GM21528 (cell line): ENCODE measurements at regions not wholly inside any gene's neighbourhood (a gene's known extent, or its start where the extent isn't known, plus 50 kb on each side); places are given as distances from the start of the nearest gene placed in this dataset.

ENCODE experiments used
- ATAC-seq: cut with Tn5 transposase; IDR thresholded peaks from one replicate; pipeline ENCODE4 v1.9.1; 2021; ENCODE audit warnings: mild to moderate bottlenecking, moderate library complexity; ENCODE audit not compliant: unreplicated experiment, low FRiP score

DNA sequence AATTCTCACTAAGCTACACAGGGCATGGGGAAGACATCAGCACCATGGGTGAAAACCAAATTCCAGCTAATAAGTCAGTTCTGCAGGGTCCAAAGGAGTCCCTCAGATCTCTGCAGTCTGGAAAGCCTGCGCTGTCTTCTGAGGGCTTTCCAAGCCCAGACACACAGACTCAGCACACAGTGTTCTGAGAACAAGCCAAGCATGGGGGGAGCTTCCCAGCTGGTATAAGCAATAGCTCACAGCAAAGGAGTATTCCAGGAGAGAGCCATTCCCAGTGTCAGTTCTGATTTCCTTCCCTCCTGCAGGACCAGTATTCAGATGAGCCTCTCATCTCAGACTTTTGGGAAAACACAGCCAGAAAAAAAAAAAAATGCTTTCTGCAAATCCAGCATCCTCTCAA, 370.8 kb downstream of the TNS1 start:
- no peak for ATAC-seq

DNA sequence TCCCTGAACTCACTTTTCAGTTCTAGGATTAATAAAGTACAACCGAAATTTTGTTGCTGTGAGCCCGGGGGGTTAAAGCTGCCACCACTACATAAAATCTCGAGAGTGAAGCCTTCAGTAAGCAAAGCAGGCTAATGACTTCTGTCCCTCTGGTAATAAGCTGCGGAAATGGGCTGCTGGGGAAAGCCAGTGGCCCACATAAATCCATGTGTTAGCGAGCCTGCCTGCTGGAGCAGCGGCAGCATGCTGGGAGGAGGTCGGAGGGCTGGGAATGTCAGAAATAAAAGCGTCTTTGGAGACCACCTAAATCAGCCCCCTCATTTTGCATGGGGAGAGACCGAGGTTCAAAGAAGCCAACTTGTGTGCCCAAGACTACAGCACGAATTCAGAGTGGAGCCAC, 371.7 kb downstream of the TNS1 start:
- no peak for ATAC-seq

DNA sequence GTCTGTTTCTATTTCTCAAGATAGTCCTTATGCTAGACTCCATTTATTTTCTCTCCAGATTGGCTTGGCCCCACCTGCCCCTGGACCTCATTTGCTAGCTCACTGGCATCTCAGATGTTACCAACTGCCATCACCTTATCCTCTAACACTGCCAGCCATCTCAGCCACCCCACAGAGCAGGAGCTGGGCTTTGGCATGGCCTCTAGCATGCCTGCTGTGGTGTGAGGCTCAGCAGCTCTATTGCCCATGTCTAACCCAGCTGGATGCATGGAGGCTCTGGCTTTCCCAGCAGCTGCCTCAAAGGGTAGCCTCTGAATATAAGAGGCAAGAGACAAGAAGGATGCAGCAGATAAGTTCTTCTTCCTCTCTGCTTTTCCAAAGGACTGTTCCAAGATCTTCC, 373.4 kb downstream of the TNS1 start:
- ATAC-seq = no peak

DNA sequence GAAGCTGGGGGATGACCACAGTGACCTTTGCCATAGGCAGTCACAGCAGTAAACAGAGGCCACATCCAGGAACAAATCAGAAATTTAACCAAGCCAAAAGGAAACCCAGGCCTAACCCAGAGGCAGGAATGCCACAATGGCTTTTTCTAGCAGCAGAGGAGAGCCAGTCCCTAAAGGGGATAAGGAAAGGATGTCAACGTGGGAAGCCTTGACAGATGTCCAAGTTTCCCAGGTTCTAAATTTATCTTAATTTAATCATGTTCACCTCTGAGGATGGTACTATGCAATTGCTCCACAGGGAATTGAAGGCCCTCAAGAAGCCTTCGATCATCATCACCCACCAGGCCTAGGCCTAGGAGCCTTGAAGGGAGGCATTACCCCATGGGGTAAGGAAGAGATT, 374.7 kb downstream of the TNS1 start:
- ATAC-seq = no peak

DNA sequence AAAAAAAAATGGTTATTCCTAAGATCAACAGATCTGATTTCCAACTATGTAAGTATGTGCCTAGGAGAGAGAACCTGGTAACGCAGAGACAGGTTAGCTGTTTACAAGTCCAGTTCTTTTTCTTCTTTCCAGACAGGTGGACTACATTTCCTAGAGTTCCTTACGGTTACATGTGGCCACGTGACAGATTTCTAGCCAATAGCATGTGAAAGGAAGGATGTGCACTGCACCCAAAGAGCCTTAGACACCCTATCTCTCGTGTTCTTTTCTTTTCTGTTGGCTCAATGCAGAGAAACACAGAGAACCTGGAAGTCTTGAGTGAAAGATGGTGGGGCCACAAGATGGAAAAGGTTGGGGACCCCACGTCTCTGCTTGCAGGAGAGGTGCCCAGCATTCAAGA, 375.9 kb downstream of the TNS1 start:
- no peak for ATAC-seq

DNA sequence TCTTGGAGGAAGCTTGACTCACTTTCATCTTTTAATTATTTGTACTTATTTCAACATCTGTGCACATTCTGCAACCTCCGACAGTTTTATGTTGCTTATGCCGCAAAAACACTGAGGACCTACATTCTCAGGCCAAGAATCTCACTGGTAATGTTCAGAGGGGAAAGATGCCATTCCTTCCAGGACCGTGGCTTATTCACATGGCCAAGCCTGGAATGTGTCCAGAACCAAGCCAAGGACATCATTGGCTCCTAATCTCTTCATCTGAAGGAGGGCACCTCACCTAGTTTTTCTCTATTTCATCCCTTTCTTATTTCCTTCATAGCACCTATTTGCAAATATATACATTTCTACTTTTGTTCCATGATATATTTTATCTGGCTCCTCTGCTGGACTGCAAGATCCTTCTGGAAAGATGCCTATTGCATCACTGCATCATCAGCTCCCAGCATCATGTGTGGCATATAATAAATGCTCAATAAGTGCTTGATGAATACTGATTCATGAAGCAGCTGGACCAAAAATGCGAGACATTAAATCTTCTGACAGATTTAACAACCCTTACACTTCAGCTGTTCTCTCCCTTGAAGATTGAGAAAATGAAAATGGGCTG, 377.1 kb downstream of the TNS1 start:
- ATAC-seq = no peak

DNA sequence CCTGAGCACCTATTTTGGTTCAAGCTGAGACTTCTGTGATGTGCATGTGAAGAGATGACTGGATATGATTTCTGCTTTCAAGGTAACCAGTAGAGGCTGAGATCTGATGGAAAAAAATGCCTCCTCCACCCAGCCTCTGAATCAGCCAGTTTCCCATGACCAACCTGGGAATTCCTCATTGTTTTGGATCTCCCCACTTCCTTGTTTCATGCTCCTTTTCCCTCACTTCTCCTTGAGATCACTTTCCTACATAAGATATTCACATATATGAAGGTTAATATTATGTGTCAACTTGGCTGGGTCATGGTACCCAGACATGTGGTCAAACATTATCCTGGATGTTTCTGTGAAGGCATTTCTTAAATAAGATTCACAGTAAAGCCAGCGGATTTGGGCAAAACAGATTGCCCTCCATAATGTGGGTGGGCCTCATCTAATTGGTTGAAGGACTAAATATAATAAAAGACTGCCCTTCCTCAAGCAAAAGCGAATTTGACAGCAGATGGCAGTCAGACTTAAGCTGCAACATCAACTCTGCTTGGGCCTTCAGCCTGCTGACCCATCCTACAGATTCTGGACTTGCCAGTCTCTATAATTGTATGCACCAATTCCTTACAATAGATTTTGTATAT, 379.4 kb downstream of the TNS1 start:
- ATAC-seq = no peak

DNA sequence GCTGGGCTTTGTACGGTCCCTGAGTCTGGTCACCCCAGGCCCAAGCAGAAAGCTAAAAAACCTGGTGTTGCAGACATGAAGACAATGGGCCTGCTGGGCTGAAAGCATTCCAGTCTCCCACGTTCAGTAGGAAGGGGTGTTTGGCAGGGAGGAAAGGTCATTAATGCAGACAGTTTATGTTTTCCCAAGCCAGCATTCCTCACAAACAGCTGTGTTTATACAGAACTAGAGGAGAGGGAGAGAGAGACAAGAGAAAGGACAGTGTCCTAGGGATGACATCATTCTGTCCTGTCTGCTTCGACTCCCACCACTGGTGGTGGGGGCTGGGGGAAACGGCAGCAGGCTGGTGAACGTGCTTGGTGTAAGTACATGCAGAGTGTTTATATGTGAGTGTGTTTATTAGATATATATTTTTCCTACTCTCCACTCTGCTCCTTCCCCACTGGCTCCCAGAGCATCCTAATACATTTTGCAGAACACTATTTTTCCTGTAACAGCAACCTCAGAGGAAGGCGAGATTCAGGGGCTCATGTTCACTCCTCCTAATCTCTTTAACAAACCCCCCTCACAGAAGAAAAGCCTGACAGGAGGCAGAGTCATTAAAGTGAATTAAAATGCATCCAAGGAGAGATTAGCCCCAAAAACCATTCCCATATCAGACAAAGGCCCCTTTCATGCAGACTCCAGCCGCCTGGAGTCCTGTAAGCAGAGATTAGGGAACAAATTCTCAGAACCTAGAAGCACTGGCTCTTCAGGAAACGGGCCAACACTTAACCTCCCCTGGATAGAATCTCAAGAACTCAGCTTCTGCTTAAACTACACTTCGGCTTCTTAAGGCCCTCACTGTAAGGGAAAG, 380.4 kb downstream of the TNS1 start:
- no peak for ATAC-seq

DNA sequence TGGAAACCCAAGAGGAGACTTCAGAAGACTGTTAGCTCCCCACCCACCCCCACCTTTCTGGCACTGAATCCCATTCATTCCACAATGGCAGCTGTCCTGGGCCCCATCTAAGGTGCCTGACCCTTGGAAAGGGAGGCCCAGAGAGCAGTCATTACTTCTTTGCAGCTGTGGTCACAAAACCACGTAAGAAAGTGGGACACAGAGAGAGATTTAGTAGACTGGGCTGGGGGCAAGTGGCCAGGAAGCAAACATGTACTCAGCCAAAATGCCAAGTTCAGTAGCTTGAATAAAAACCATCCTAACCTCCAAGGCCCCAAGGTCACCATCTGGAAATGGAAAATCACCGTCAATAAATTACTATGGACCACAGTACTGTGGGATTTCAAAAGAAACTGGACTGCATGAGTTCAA, 381.4 kb downstream of the TNS1 start:
- no peak for ATAC-seq

DNA sequence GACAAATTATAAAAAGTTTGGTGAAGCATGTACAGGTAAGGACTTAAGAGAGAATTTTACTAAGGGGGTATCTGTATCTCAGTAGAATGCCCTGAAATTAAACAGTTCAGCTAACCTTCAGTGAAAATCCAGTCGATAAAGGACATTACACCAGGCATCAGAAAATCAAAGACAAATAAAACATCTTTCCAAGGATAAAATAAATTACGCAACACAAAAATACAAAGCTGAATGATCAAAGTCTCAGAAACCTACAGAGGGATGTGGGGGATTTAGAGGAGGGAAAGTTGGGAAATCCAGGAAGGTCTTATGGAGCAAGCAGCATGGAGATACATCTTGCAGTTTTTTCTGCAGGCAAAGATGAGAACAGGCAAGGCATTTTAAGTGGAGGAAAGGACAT, 384.1 kb downstream of the TNS1 start:
- no peak for ATAC-seq

DNA sequence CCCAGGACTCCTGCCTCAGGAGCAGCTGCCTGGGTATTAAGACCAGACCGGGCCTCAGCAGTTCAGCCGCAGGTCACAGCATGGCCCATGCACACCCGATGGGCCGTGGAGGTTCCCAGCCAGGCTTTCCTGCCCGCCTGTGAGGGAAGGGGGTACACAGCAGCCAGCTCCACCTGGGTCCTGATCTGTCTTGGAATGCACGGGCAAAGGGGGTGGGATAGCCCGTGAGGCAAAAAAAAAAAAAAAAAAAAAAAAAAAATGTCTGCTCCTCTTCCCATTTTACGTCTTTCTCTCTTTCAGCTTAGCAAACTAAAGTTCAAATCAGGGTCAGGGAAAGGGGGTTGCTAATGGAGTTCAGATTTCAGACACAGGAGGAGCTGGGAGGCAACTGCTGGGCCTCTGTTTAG, 385.2 kb downstream of the TNS1 start:
- no peak for ATAC-seq

DNA sequence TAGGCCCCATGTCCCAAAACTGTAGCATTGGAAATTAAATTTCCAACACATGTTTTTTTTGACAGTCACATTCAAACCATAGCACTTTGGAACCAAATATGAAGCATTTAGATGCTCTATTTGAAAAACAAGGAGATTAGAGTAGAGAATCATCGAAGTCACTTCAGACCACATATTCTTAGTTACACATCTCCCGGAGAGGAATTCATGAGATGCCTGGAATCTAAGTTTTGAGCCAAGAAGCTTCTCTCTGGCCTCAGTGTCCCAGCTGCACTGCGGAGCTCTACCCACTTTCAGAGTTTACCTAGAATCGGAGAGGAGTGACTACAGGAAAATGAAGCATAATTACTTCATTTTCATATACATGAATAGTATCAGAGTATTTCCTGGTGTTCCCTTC, 385.9 kb downstream of the TNS1 start:
- no peak for ATAC-seq

DNA sequence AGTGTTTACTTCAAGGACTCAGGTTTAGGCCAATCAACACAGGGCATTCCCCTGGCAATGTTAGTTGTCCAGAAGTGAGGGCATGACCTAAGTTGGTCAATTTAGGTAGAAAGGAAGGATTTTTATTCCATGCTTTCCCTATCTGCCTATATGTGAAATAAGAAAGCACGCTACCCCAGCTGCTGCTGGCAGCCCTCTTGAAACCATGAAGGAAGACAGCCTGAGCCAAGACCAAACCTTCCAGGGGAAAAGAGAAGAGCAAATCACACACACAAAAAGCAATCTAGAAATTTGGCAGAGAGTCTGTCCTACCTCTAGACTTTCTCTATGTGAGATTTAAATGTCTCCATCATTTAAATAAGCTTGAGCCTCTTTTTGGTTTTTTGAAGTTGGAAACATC, 387.6 kb downstream of the TNS1 start:
- ATAC-seq = no peak

DNA sequence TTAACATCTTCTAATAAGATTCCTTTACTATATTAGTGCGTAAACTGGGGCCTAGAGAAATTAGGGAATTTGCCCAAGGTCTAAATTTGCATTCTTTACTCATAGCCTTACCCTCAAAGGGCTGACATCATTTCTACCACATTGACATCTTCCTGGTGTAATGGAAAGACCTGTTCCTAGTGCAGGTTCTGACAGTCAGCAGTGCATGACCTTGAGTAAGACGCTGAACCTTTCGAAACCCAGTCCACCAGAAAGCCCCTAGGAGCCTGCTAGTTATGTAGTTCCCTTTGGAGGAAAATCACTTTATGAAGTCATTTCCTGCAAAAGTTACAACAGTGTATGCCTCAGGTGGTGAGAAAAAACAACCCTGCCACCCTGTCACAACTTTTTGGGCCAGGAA, 388.3 kb downstream of the TNS1 start:
- no peak for ATAC-seq

DNA sequence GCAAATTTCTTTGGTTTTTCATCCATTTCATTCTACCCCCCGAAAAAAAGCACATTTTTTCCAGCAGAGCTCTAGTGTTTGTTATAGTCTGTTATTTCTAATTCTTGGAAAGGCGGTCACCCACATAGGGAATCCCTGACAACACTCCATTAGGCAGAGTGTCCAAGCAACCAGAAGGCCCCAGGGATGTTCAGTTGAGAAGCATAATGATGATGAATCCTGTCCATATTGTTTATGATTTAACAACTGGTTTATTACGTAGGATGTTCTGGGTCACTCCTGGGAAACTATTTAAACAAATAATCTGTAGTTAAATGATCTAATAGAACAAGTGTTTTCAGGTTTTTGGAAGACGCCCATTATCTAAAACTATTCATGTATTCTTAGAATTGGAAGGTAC, 388.7 kb downstream of the TNS1 start:
- ATAC-seq = no peak

DNA sequence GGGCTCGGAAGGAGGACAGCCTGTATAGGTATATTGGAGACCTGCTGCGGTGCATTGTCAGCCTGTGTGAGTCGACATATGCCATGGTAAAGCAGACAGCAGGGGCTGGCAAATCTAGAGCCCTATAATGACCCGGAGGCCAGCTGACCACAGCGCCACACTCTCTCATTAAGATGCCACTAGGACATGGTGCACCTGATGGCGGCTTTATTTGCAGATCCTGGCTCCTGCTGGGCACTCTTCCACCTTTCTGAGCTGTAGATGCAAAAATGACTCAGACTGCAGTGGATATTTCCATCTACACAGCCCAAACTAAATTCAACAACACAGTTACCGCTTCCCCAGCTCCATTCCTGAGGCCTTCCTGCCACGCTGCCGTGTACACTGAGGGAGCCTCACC, 389.9 kb downstream of the TNS1 start:
- no peak for ATAC-seq

DNA sequence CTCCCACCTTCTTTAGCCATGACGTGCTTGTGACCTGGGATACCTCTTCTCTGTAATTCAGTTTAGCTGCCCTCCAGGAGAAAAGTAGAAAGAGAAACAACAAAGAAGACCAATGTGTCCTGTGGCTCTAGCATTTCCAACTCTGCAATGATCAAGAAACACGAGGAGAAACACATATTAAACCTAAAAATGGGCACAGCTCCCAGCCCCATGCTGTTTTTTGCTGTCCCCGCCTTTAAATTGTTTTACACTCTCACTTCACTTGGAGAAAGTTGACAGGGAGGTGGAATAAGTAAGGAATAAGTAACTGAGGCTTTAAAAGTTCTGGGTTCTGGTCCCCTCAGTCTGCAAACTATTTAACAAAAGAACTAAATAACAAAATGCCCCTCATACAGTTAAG, 390.6 kb downstream of the TNS1 start:
- no peak for ATAC-seq

DNA sequence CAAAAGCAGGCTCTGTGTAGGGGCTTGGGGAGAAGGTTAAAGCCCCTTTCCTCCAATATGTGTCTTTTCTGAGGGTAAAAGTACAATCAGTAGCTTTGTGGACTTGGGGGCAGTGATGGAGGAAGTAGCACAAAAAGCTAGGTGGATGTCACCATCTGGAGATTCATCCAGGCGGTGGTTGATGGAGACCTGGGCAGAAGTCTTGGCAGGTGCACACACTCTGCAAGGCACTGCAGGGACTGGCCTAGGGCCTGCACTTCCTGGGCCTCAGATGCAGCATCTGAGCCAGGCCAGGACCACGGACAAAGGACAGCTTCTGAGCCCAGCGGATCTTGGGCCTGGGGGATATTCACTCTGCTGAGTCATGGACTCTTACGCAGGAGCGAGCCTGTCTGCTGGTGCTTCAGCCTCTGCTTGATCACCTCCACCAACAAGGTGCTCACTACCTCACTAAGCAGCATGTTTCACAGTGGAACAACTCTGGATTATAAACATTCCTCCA, 391.1 kb downstream of the TNS1 start:
- ATAC-seq = no peak

DNA sequence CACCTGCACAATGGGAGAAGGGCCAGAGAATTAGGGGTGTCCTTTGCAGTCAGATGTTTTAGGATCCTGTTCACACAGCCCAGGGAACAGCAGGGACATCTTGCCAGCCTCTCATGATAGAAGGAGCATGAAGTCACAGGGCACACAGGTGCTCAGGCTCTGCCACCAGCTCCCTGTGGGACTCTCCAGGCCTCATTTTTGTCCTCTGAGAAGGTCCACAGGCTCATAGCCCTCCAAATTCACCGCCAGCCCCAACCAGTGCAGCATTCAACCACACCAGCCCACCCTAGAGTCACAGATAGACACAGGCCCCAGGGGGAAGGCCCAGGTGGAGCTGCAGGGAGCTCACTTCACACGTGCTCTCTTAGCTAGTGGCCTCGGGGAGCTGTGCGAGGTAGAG, 391.7 kb downstream of the TNS1 start:
- no peak for ATAC-seq

DNA sequence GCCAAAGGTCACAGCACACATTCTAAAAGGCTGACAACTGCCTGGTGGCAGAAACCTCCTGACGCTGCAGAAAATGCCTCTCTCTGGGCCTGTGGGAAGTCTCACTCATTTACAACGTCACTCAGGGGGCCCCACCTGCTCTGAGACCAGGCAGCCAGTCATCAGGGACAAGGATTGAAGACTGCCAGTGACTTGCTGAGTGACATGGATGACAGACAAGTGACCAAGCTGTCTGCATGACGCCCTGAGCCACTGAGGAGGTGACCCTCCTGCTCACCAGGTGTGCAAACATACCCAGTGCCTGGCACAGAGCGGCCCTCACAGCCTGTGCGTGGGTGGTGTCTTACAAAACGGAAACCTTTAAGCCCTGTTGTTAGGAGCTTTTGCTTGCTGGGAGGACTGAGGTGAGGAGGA, 392.4 kb downstream of the TNS1 start:
- no peak for ATAC-seq

DNA sequence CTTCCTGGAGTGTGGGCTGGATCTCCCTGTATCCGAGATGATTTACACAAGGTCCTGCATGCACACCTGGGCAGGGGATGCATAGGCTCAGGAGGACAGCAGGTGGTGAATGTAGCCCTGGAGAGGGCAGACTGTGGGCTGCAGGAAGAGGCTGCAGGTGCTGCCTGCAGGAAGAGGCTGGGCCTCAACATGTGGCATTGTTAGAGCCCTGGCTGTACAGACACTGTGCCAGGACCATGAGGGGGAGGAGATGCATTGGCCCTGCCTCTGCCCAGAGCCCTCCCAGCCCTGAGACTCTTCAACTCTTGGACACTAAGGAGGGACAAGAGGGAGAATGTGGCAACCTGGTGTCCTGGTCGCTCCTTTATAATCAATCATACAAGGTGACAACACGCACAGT, 392.8 kb downstream of the TNS1 start:
- ATAC-seq = no peak

DNA sequence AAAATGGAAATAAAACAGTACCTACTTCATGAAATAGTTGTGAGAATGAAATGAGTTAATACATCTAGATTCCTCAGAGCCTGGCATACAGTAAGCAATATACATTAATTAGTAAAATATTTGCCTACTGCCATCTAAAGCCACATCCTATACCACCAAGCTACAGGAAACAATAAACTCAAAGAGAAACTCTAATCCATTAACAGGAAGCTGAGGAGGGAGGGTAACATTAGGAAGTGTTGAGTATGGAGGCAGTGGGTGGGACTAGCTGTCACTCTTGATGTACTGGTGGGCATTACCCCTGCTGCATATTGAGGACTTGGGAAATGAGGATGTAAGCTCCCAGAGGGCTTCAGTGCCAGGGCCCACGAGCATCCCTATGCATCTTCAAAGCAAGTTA, 396.5 kb downstream of the TNS1 start:
- ATAC-seq = no peak
